GM18502 (cell line): ENCODE measurements at regions not wholly inside any gene's neighbourhood (a gene's known extent, or its start where the extent isn't known, plus 50 kb on each side); places are given as distances from the start of the nearest gene placed in this dataset.

ENCODE experiments used
- ATAC-seq: cut with Tn5 transposase; IDR thresholded peaks from one replicate; pipeline ENCODE4 v1.9.1; 2021; ENCODE audit warnings: mild to moderate bottlenecking; ENCODE audit not compliant: unreplicated experiment, poor library complexity

- no peak for ATAC-seq
Observed at GRCh38 chr12:28807535-28807934, 341.5 kb upstream of the FAR2 start.

- no peak for ATAC-seq
Observed at GRCh38 chr12:28811457-28811856, 337.6 kb upstream of the FAR2 start.

GRCh38 chr12:28814246-28814645 lies 334.8 kb upstream of the FAR2 start:
- ATAC-seq: no peak

GRCh38 chr12:28817524-28817923 lies 331.6 kb upstream of the FAR2 start:
- ATAC-seq: no peak

- no peak for ATAC-seq
Observed at GRCh38 chr12:28824193-28824846, 324.8 kb upstream of the FAR2 start.

GRCh38 chr12:28824849-28825248 lies 324.2 kb upstream of the FAR2 start:
- ATAC-seq: no peak

GRCh38 chr12:28826766-28827165 lies 322.3 kb upstream of the FAR2 start:
- ATAC-seq: no peak

- ATAC-seq: no peak
Observed at GRCh38 chr12:28827861-28828260, 321.2 kb upstream of the FAR2 start.

GRCh38 chr12:28828318-28828717 lies 320.8 kb upstream of the FAR2 start:
- no peak for ATAC-seq

- ATAC-seq: no peak
Observed at GRCh38 chr12:28830491-28830890, 318.6 kb upstream of the FAR2 start.

- no peak for ATAC-seq
Observed at GRCh38 chr12:28844718-28845117, 304.4 kb upstream of the FAR2 start.

GRCh38 chr12:28851781-28852180 lies 297.3 kb upstream of the FAR2 start:
- ATAC-seq: no peak

GRCh38 chr12:28855761-28856310 lies 293.2 kb upstream of the FAR2 start:
- no peak for ATAC-seq

GRCh38 chr12:28857369-28857768 lies 291.7 kb upstream of the FAR2 start:
- ATAC-seq: no peak

- no peak for ATAC-seq
Observed at GRCh38 chr12:28859551-28859950, 289.5 kb upstream of the FAR2 start.

- ATAC-seq: no peak
Observed at GRCh38 chr12:28865776-28866175, 283.3 kb upstream of the FAR2 start.

GRCh38 chr12:28866296-28866695 lies 282.8 kb upstream of the FAR2 start:
- no peak for ATAC-seq

GRCh38 chr12:28866715-28867503 lies 282.2 kb upstream of the FAR2 start:
- ATAC-seq: no peak

- ATAC-seq: no peak
Observed at GRCh38 chr12:28868414-28868813, 280.7 kb upstream of the FAR2 start.

GRCh38 chr12:28869197-28869596 lies 279.9 kb upstream of the FAR2 start:
- no peak for ATAC-seq

- no peak for ATAC-seq
Observed at GRCh38 chr12:28870839-28871440, 278.1 kb upstream of the FAR2 start.
